ENCODE measurements at regions not wholly inside any gene's neighbourhood (a gene's known extent, or its start where the extent isn't known, plus 50 kb on each side); places are given as distances from the start of the nearest gene placed in this dataset.

DNA sequence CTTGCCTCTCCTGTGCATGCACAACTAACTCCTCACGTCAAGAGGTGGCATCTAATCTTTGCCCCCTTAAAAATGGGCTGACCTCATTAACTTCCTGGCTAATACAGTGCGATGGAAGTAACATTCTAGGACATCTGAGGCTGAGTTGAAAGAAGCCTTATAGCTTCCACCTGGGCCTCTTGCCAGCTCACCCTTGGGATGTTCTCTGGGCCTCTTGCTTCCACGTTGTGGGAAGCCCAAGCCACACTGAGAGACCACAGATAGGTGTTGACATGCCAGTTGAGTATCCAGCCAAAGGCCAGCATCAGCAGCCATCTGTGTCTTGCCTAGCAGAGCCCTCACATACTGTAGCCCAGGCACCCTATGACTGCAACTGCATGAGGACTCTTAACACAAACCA lies 60.8 kb upstream of the GDF10 start:
- TF ChIP-seq, protein P1, sequence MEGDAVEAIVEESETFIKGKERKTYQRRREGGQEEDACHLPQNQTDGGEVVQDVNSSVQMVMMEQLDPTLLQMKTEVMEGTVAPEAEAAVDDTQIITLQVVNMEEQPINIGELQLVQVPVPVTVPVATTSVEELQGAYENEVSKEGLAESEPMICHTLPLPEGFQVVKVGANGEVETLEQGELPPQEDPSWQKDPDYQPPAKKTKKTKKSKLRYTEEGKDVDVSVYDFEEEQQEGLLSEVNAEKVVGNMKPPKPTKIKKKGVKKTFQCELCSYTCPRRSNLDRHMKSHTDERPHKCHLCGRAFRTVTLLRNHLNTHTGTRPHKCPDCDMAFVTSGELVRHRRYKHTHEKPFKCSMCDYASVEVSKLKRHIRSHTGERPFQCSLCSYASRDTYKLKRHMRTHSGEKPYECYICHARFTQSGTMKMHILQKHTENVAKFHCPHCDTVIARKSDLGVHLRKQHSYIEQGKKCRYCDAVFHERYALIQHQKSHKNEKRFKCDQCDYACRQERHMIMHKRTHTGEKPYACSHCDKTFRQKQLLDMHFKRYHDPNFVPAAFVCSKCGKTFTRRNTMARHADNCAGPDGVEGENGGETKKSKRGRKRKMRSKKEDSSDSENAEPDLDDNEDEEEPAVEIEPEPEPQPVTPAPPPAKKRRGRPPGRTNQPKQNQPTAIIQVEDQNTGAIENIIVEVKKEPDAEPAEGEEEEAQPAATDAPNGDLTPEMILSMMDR (conservative IDR thresholded peaks at IDR 0.05; ENCODE audit: low read depth, low read length), result no peak
- no peak overlapping the region for H3K4me3 ChIP-seq (ENCODE audit: low read depth, low read length)
- DNase-seq (ENCODE audit: low read depth), result no peak

- TF ChIP-seq, protein P1 (conservative IDR thresholded peaks at IDR 0.05; ENCODE audit: low read depth, low read length), result no peak
- DNase-seq (ENCODE audit: low read depth), result no peak
These were observed 59.8 kb upstream of the GDF10 start for GRCh38 chr10:47240173-47240572.

DNA sequence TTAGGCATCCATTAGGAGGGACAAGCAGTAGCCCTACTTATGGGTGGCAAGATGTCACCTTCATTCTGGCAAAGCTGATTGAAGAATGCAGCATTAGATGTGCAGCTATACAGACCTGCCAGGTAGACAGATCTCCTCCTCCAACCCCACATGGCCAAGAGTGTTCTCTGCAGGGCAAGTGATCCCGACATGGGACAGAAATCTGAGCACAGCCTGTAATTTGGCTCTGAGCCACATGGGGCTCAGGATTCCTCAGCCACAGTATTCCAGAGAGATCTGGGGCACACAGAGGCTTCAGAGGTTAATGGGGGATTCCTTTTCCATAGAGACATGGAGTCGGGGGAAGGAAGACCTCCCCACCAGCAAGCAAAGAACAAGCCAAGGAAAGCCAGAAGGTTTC lies 58.7 kb upstream of the GDF10 start:
- H3K4me3 ChIP-seq (ENCODE audit: low read depth, low read length), result no peak overlapping the region
- TF ChIP-seq, protein P1 (conservative IDR thresholded peaks at IDR 0.05; ENCODE audit: low read depth, low read length), result no peak
- no peak for DNase-seq (ENCODE audit: low read depth)

More at GRCh38 chr10:47240173-47240572, 59.8 kb upstream of the GDF10 start:
- H3K4me3 ChIP-seq (ENCODE audit: low read depth, low read length), result no peak overlapping the region

DNA sequence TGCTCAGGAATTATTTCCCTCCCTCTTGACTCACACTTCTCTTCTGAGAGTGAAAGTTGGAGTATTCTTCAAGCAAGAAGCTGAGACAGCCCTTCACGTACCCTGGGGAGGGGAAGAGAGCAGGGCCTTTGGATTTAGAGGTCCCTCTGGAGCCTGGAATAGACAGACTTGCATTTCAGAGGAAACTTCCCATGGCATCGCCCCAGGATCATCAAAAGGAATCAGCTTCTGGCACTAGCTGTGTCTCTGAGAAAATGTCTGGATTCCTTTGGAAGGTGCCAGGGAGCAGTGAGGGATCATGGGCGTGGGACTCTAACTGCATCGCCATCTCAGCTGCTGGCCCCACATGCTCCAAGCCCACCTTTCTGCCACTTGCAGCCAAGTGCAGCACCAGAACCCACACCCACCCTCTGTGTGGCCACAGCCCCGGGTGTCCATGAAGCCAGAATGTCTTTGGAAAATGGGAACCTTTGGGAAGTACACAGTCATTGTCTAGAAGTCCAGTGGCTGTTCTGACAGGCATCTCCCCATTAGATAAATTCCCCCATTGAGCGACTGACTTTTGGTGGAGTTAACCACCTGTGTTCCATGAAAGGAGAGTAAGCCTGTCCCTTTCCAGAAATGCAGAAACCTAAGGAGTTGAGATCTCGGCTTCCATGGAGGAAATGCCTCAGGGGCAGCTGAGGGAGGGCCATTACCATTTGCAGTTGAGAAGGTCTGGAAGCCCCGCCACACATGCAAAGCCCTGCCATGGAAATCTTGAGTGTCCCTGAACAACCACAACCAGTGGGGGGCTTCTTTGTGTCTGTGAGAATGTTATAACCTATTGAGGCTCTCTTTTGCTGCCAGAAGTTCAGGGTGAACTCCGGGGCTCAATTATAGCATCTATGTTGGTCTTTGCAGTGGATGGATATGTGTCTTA lies 57.8 kb upstream of the GDF10 start:
- TF ChIP-seq, protein P1 (conservative IDR thresholded peaks at IDR 0.05; ENCODE audit: low read depth, low read length), result no peak
- DNase-seq (ENCODE audit: low read depth), result no peak
- no peak overlapping the region for H3K4me3 ChIP-seq (ENCODE audit: low read depth, low read length)

GRCh38 chr10:47243356-47243755 lies 56.6 kb upstream of the GDF10 start:
- DNase-seq (ENCODE audit: low read depth), result no peak
- TF ChIP-seq, protein P1 (conservative IDR thresholded peaks at IDR 0.05; ENCODE audit: low read depth, low read length), result no peak
- no peak overlapping the region for H3K4me3 ChIP-seq (ENCODE audit: low read depth, low read length)

DNA sequence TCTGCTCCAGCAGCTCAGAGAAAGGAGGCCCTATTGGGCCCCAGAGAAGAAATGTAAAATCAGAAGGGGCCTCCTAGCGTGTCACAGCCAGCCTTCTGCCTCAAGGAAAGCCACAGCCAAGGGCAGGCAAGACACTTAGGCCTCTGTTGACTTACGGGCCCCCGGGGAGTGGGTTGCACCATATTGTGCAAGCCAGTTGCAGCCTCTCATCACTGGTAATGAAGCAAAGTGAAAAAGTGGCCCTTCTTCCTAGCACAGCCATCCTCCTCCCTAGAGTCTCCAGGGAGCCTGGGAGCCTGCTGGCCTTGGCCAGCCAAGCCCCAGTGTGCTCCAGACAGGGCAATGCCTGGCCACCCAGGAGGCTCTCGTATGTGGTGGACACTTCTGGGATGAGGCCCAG lies 56.2 kb upstream of the GDF10 start:
- H3K4me3 ChIP-seq (ENCODE audit: low read depth, low read length), result no peak overlapping the region
- TF ChIP-seq, protein P1 (conservative IDR thresholded peaks at IDR 0.05; ENCODE audit: low read depth, low read length), result no peak

More for the DNA sequence above, 56.2 kb upstream of the GDF10 start:
- DNase-seq (ENCODE audit: low read depth), result no peak

Data from epithelial cell of proximal tubule (primary cell).